K562 (cell line): ENCODE measurements at regions not wholly inside any gene's neighbourhood (a gene's known extent, or its start where the extent isn't known, plus 50 kb on each side); places are given as distances from the start of the nearest gene placed in this dataset.

Source experiments
- E2F4 ChIP-seq: sonication (generic); formaldehyde crosslinking; IDR thresholded peaks from 2 replicates; pipeline ENCODE4 v1.8.0; 2022; ENCODE audit warnings: mild to moderate bottlenecking, low read depth, missing genetic modification reagents
- E2F8 ChIP-seq: fragments of 450-650 bp; IDR thresholded peaks from 2 replicates; pipeline ENCODE4 v1.7.1; 2018; ENCODE audit warnings: mild to moderate bottlenecking, low read depth; ENCODE audit not compliant: partially characterized antibody
- EGR1 ChIP-seq: fragments of 450-650 bp; conservative IDR thresholded peaks from 2 replicates; pipeline ENCODE4 v1.6.1; 2017; ENCODE audit warnings: mild to moderate bottlenecking
- ELF1 ChIP-seq: fragments of 200-800 bp; sonication (Bioruptor generic); IDR thresholded peaks from 2 replicates; pipeline ENCODE4 v1.6.1; 2016; ENCODE audit warnings: missing genetic modification characterization, missing compliant biosample characterization
- FOXK1 ChIP-seq: sonication (generic); formaldehyde crosslinking; IDR thresholded peaks from 2 replicates; pipeline ENCODE4 v1.8.0; 2022; ENCODE audit warnings: missing genetic modification reagents, mild to moderate bottlenecking, borderline replicate concordance
- GMEB1 ChIP-seq: fragments of 250-450 bp; sonication (Bioruptor Pico); IDR thresholded peaks from 2 replicates; pipeline ENCODE4 v1.4.0; 2020; ENCODE audit warnings: mild to moderate bottlenecking
- JUN ChIP-seq, 2 experiments: sonication (generic) in 1 of 2; formaldehyde crosslinking in 1 of 2; IDR thresholded peaks; 2 replicates each; pipeline versions ENCODE4 v1.6.1 to v1.8.0; 2012 to 2022; ENCODE audit warnings: borderline replicate concordance in 2 of 2, mild to moderate bottlenecking in 2 of 2, improper control_type of control experiment in 1 of 2, low read depth in 1 of 2, low read length in 1 of 2, missing genetic modification reagents in 1 of 2
- MYC ChIP-seq, 2 experiments: fragments of 250-450 bp in 1 of 2; sonication (Bioruptor Pico) in 1 of 2; IDR thresholded peaks; 2 replicates each; pipeline versions ENCODE4 v1.5.1 to v1.6.1; 2012 to 2021; ENCODE audit warnings: low read depth in 2 of 2, borderline replicate concordance in 1 of 2, improper control_type of control experiment in 1 of 2, low read length in 1 of 2, mild to moderate bottlenecking in 1 of 2, moderate library complexity in 1 of 2
- POLR2A ChIP-seq: fragments of 450-650 bp; conservative IDR thresholded peaks from 2 replicates; pipeline ENCODE4 v1.6.1; 2016
- SRSF3 ChIP-seq: fragments of 200-400 bp; formaldehyde crosslinking; IDR thresholded peaks from 2 replicates; pipeline ENCODE4 v1.6.1; 2016; ENCODE audit warnings: mild to moderate bottlenecking, low read length, moderate library complexity; ENCODE audit not compliant: insufficient read depth
- TAF7 ChIP-seq: fragments of 450-650 bp; IDR thresholded peaks from 2 replicates; pipeline ENCODE4 v1.6.1; 2016; ENCODE audit warnings: missing genetic modification characterization, missing compliant biosample characterization
- ZBTB5 ChIP-seq: fragments of 450-650 bp; IDR thresholded peaks from 2 replicates; pipeline ENCODE4 v1.6.1; 2017; ENCODE audit warnings: antibody characterized with exemption
- ZFP36 ChIP-seq: fragments of 150-350 bp; IDR thresholded peaks from 2 replicates; pipeline ENCODE4 v1.6.1; 2018; ENCODE audit warnings: low read length, low read depth; ENCODE audit not compliant: partially characterized antibody
- ZNF274 ChIP-seq: IDR thresholded peaks from 2 replicates; pipeline ENCODE4 v1.6.1; 2011; ENCODE audit warnings: low read depth, mild to moderate bottlenecking, low read length, moderate library complexity, borderline replicate concordance

GRCh38 chr5:39700523-39700922, 275.7 kb upstream of the DAB2 start:
- TF ChIP-seq ZFP36 = no peak
- no peak for TF ChIP-seq POLR2A
- no peak for TF ChIP-seq GMEB1 (CRISPR knock-in tag)
- TF ChIP-seq FOXK1 (CRISPR knock-in tag) = no peak
- TF ChIP-seq E2F8 = no peak
- TF ChIP-seq E2F4 = no peak
- TF ChIP-seq ELF1 (tag) = no peak
- no peak for TF ChIP-seq SRSF3
- no peak for TF ChIP-seq TAF7 (tag)
- no peak for TF ChIP-seq MYC (IDR thresholded peaks at IDR 0.05; ENCODE audit: low read depth, low read length)
- no peak for TF ChIP-seq MYC (CRISPR knock-in tag; IDR thresholded peaks at IDR 0.05; ENCODE audit: borderline replicate concordance, low read depth)
- no peak for TF ChIP-seq EGR1
- no peak for TF ChIP-seq JUN (IDR thresholded peaks at IDR 0.05; ENCODE audit: borderline replicate concordance, low read depth, low read length)
- TF ChIP-seq JUN (CRISPR knock-in tag; IDR thresholded peaks at IDR 0.05; ENCODE audit: borderline replicate concordance) = no peak
- TF ChIP-seq ZBTB5 = no peak
- TF ChIP-seq ZNF274 = no peak
